ENCODE measurements at regions not wholly inside any gene's neighbourhood (a gene's known extent, or its start where the extent isn't known, plus 50 kb on each side); places are given as distances from the start of the nearest gene placed in this dataset.

DNA sequence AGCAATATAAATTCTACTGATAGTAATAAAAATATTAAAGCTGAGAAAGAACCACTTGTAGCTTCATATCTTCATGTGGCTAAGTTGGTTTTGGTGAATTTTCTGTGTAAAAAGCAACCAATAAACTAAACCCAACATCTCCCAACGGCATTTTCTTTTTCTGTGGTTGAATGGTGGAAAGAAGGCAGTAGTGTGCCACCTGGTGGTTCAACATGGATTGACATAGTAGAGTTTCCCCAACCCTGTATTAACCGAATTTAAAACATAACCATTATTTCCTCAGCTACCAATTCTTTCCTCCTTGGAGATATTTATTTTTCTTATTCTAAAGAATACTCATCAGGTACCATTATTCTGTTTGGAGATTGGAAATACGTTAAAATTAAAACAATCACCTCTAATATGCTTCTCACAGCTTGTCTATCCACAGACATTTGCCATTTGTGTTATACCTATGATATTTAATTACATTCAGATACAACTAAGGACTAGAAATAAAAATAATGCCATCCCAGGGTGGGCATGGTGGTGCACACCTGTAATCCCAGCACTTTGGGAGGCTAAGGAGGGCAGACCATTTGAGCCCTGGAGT is 117.1 kb upstream of the EEF1E1 start:
- Histone ChIP-seq H3K9me3 (no peaks in the 10 kb centered on the region), H3K4me3 (ENCODE audit: low read depth, low read length) (no peak overlapping the region), H3K4me1 (peaks cover 18% of the 10 kb centered on the region), H3K27me3 (replicated peaks; ENCODE audit: control insufficient read depth, insufficient read depth, low read length) (no peaks in the 10 kb centered on the region), H3K36me3 (ENCODE audit: control insufficient read depth, insufficient read depth, low read length) (no peaks in the 10 kb centered on the region)
- ChIA-PET POLR2A (interaction anchor here (0.5 kb wide), 1 partner anchor 86 kb away, joined by 5 read pairs; no protein-coding TSS in a partner anchor), CTCF (interaction anchor here (0.7 to 4.7 kb wide), 10 partner anchors 9 to 88 kb away, joined by 3 to 91 read pairs (median 5); no protein-coding TSS in a partner anchor)
- no peak overlapping the region for H3K4me3 Mint-ChIP-seq (ENCODE audit: unreplicated experiment)
- H3K27ac Mint-ChIP-seq (ENCODE audit: unreplicated experiment), result no peak overlapping the region
- H3K4me1 Mint-ChIP-seq (ENCODE audit: low read depth, unreplicated experiment), result peaks cover 14% of the 10 kb centered on the region
- peaks cover 15% of the 10 kb centered on the region for H3K36me3 Mint-ChIP-seq (ENCODE audit: insufficient read depth, unreplicated experiment)
- intact Hi-C loops (cut with micrococcal nuclease; ENCODE audit: unreplicated experiment), result loop anchor here (1.0 to 2.0 kb wide), 4 partner anchors 24 to 88 kb away; no protein-coding TSS in a partner anchor
- TF ChIP-seq, protein P1, sequence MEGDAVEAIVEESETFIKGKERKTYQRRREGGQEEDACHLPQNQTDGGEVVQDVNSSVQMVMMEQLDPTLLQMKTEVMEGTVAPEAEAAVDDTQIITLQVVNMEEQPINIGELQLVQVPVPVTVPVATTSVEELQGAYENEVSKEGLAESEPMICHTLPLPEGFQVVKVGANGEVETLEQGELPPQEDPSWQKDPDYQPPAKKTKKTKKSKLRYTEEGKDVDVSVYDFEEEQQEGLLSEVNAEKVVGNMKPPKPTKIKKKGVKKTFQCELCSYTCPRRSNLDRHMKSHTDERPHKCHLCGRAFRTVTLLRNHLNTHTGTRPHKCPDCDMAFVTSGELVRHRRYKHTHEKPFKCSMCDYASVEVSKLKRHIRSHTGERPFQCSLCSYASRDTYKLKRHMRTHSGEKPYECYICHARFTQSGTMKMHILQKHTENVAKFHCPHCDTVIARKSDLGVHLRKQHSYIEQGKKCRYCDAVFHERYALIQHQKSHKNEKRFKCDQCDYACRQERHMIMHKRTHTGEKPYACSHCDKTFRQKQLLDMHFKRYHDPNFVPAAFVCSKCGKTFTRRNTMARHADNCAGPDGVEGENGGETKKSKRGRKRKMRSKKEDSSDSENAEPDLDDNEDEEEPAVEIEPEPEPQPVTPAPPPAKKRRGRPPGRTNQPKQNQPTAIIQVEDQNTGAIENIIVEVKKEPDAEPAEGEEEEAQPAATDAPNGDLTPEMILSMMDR (IDR thresholded peaks at IDR 0.05; ENCODE audit: insufficient read depth in 1 of 2, low read depth in 1 of 2, low read length in 1 of 2, severe bottlenecking in 1 of 2, unreplicated experiment in 1 of 2), result peak; percentile 50 to 71
- H3K9me3 Mint-ChIP-seq (ENCODE audit: unreplicated experiment), result no peaks in the 10 kb centered on the region
- peak in 1 of 2 experiments; percentile 52 for DNase-seq
- BruUV-seq (replicated peaks), result no TSS peak
- H3K27me3 Mint-ChIP-seq (ENCODE audit: insufficient read depth, unreplicated experiment), result no peaks in the 10 kb centered on the region

DNA sequence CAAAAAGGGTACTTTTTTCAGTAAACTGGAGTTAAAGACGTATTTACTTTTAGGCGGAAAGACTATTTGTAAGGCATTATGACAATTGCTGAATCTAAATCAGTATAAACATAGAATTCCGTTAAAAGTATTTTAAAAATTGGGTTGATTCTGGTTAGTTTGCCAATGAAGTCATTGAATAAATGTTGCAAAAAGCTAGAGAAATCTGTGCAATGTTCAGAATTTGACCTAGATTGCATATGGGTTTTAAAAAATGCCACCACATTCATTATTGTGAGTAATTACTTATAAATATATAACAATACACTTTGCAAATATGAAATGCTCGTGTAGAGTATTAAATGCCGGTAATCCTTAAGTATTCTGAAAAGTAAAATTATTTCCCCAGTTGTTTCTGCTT is 116.5 kb upstream of the EEF1E1 start:
- no peaks in the 10 kb centered on the region for H3K27me3 Mint-ChIP-seq (ENCODE audit: insufficient read depth, unreplicated experiment)
- H3K27ac Mint-ChIP-seq (ENCODE audit: unreplicated experiment), result no peak overlapping the region
- H3K36me3 Mint-ChIP-seq (ENCODE audit: insufficient read depth, unreplicated experiment), result peaks cover 15% of the 10 kb centered on the region
- no peaks in the 10 kb centered on the region for H3K9me3 ChIP-seq
- intact Hi-C loops (cut with micrococcal nuclease; ENCODE audit: unreplicated experiment), result loop anchor here (1.0 to 2.0 kb wide), 4 partner anchors 24 to 88 kb away; no protein-coding TSS in a partner anchor
- peaks cover 13% of the 10 kb centered on the region for H3K4me1 ChIP-seq
- POLR2A ChIA-PET, result interaction anchor here (0.5 kb wide), 1 partner anchor 85 kb away, joined by 5 read pairs; no protein-coding TSS in a partner anchor
- H3K4me3 Mint-ChIP-seq (ENCODE audit: unreplicated experiment), result no peak overlapping the region
- BruUV-seq (replicated peaks), result no TSS peak
- H3K27me3 ChIP-seq (replicated peaks; ENCODE audit: control insufficient read depth, insufficient read depth, low read length), result no peaks in the 10 kb centered on the region
- no peaks in the 10 kb centered on the region for H3K36me3 ChIP-seq (ENCODE audit: control insufficient read depth, insufficient read depth, low read length)
- H3K9me3 Mint-ChIP-seq (ENCODE audit: unreplicated experiment), result no peaks in the 10 kb centered on the region
- H3K4me1 Mint-ChIP-seq (ENCODE audit: low read depth, unreplicated experiment), result peaks cover 8% of the 10 kb centered on the region
- TF ChIP-seq, protein P1 (IDR thresholded peaks at IDR 0.05; ENCODE audit: insufficient read depth in 1 of 2, low read depth in 1 of 2, low read length in 1 of 2, severe bottlenecking in 1 of 2, unreplicated experiment in 1 of 2), result no peak
- DNase-seq, result no peak
- CTCF ChIA-PET, result interaction anchor here (0.6 to 4.7 kb wide), 13 partner anchors 8 to 218 kb away, joined by 3 to 91 read pairs (median 4); no protein-coding TSS in a partner anchor
- H3K4me3 ChIP-seq (ENCODE audit: low read depth, low read length), result no peak overlapping the region

DNA sequence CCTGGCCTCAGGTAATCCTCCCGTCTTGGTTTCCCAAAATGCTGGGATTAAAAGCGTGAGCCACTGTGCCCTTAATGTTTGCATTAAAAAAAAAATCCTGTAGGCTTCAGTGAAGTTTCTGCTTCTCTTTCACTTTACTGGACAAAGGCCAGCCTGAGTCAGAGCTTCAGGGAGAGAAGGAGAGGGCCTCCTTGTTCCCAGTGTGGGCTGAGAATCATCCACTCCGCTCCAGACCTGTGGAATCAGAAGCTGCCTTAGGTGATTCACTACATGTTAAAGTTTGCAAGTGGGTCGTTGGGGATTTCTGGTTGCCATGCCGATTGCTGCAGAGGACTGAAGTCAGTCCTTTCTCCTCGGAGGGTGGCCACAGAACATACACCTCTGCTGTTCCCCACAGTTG is 113.3 kb upstream of the EEF1E1 start:
- no peak overlapping the region for H3K27ac Mint-ChIP-seq (ENCODE audit: unreplicated experiment)
- no peaks in the 10 kb centered on the region for H3K27me3 Mint-ChIP-seq (ENCODE audit: insufficient read depth, unreplicated experiment)
- H3K36me3 Mint-ChIP-seq (ENCODE audit: insufficient read depth, unreplicated experiment), result peaks cover 16% of the 10 kb centered on the region
- Histone ChIP-seq H3K27me3 (replicated peaks; ENCODE audit: control insufficient read depth, insufficient read depth, low read length) (no peaks in the 10 kb centered on the region), H3K4me1 (peaks cover 9% of the 10 kb centered on the region), H3K9me3 (no peaks in the 10 kb centered on the region), H3K36me3 (ENCODE audit: control insufficient read depth, insufficient read depth, low read length) (no peaks in the 10 kb centered on the region), H3K4me3 (ENCODE audit: low read depth, low read length) (no peak overlapping the region)
- DNase-seq, result no peak
- intact Hi-C loops (cut with micrococcal nuclease; ENCODE audit: unreplicated experiment), result no loop called here
- peaks cover 18% of the 10 kb centered on the region for H3K4me1 Mint-ChIP-seq (ENCODE audit: low read depth, unreplicated experiment)
- no peak overlapping the region for H3K4me3 Mint-ChIP-seq (ENCODE audit: unreplicated experiment)
- ChIA-PET CTCF (no interaction called here), POLR2A (no interaction called here)
- no TSS peak for BruUV-seq (replicated peaks)
- TF ChIP-seq, protein P1 (IDR thresholded peaks at IDR 0.05; ENCODE audit: insufficient read depth in 1 of 2, low read depth in 1 of 2, low read length in 1 of 2, severe bottlenecking in 1 of 2, unreplicated experiment in 1 of 2), result no peak
- no peaks in the 10 kb centered on the region for H3K9me3 Mint-ChIP-seq (ENCODE audit: unreplicated experiment)

Measured in Caco-2 (cell line).